Gastrocnemius medialis (tissue), 4 donors: ENCODE measurements at regions not wholly inside any gene's neighbourhood (a gene's known extent, or its start where the extent isn't known, plus 50 kb on each side); places are given as distances from the start of the nearest gene placed in this dataset.

Experiments used
- POLR2A ChIP-seq, 2 donors: fragments of 450-650 bp; IDR thresholded peaks; one replicate each; pipeline ENCODE4 v1.6.1; 2017; ENCODE audit warnings: antibody characterized with exemption in 2 of 2, mild to moderate bottlenecking in 2 of 2, moderate library complexity in 2 of 2
- TF ChIP-seq, protein P1 (sequence below), 5 experiments: fragments of 450-650 bp in 3 of 5; fragments of 200-600 bp in 2 of 5; sonication (generic) in 2 of 5; IDR thresholded peaks in 4 of 5; conservative IDR thresholded peaks in 1 of 5; 1 replicate in 4 of 5; 2 replicates in 1 of 5; pipeline ENCODE4 v1.5.1; 2016 to 2019; ENCODE audit warnings: antibody characterized with exemption in 5 of 5, mild to moderate bottlenecking in 3 of 5, moderate library complexity in 3 of 5

DNA sequence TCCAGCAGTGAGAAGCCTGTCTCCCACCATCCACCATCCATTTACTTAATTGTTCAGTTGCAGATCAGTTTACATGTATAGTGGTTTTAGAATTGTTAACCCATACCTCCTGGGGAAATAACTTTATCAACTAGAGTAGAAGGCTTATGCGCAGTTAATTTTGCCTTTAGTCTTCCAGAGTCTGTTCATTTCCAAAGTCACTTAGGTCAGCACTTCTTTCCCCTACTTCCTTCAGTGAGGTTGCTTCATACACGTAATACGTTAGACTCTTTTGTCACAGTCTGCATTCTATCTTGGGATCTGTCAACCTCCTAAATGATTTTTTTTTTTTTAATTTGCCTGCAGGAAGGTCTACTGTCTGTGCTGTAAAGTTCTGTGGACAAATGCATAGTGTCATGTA lies 495.6 kb upstream of the ISX start:
- TF ChIP-seq POLR2A (IDR thresholded peaks at IDR 0.05) = no peak
- TF ChIP-seq, protein P1, sequence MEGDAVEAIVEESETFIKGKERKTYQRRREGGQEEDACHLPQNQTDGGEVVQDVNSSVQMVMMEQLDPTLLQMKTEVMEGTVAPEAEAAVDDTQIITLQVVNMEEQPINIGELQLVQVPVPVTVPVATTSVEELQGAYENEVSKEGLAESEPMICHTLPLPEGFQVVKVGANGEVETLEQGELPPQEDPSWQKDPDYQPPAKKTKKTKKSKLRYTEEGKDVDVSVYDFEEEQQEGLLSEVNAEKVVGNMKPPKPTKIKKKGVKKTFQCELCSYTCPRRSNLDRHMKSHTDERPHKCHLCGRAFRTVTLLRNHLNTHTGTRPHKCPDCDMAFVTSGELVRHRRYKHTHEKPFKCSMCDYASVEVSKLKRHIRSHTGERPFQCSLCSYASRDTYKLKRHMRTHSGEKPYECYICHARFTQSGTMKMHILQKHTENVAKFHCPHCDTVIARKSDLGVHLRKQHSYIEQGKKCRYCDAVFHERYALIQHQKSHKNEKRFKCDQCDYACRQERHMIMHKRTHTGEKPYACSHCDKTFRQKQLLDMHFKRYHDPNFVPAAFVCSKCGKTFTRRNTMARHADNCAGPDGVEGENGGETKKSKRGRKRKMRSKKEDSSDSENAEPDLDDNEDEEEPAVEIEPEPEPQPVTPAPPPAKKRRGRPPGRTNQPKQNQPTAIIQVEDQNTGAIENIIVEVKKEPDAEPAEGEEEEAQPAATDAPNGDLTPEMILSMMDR (IDR thresholded peaks at IDR 0.05 in 4 of 5, conservative IDR thresholded peaks at IDR 0.05 in 1 of 5) = no peak
